ENCODE measurements at regions not wholly inside any gene's neighbourhood (a gene's known extent, or its start where the extent isn't known, plus 50 kb on each side); places are given as distances from the start of the nearest gene placed in this dataset.

GRCh38 chr12:84464616-84465015 lies 448.0 kb downstream of the SLC6A15 start:
- Histone ChIP-seq H3K18ac (ENCODE audit: low read depth, low read length) (no peak overlapping the region), H3K27ac (ENCODE audit: insufficient read depth, low read length) (no peak overlapping the region), H3K9ac (ENCODE audit: low read depth, low read length) (no peak overlapping the region), H3K36me3 (ENCODE audit: control insufficient read depth, insufficient read depth, low read length) (no peaks in the 10 kb centered on the region), H3K4me2 (ENCODE audit: low read depth, low read length) (no peak overlapping the region), H3K27me3 (ENCODE audit: control insufficient read depth, insufficient read depth, low read length) (no peaks in the 10 kb centered on the region), H3K23ac (ENCODE audit: low read depth, low read length) (no peak overlapping the region), H4K91ac (ENCODE audit: insufficient read depth, low read depth, low read length) (no peak overlapping the region), H3K14ac (replicated peaks; ENCODE audit: low read depth, low read length) (no peak overlapping the region), H4K20me1 (ENCODE audit: insufficient read depth, low read length) (no peaks in the 10 kb centered on the region), H3K4me3 (ENCODE audit: insufficient read depth, low read depth, low read length) (no peak overlapping the region), H3K9me3 (ENCODE audit: control insufficient read depth, insufficient read depth, low read length) (no peaks in the 10 kb centered on the region), H2AK5ac (ENCODE audit: low read depth, low read length) (no peak overlapping the region), H2BK15ac (ENCODE audit: low read depth, low read length) (no peak overlapping the region), H3K4me1 (ENCODE audit: control insufficient read depth, insufficient read depth, low read length) (no peaks in the 10 kb centered on the region), H2BK5ac (ENCODE audit: low read depth, low read length, poor library complexity, severe bottlenecking) (no peak overlapping the region), H2BK120ac (ENCODE audit: low read depth, low read length) (no peak overlapping the region), H2AFZ (replicated peaks; ENCODE audit: low read length, poor library complexity) (no peak overlapping the region), H2BK20ac (ENCODE audit: low read depth, low read length) (no peak overlapping the region), H3K4ac (ENCODE audit: low read depth, low read length) (no peak overlapping the region), H3K79me1 (ENCODE audit: low read depth in 1 of 2, low read length in 2 of 2) (no peaks in the 10 kb centered on the region), H4K8ac (ENCODE audit: low read depth in 2 of 2, low read length in 2 of 2) (no peak overlapping the region), H4K5ac (ENCODE audit: low read depth, low read length) (no peak overlapping the region), H2AK9ac (replicated peaks; ENCODE audit: low read depth, low read length, poor library complexity) (no peak overlapping the region), H3K56ac (ENCODE audit: extremely low read depth, insufficient read depth, low read length) (no peak overlapping the region), H3K9me1 (ENCODE audit: insufficient read depth, low read length) (no peaks in the 10 kb centered on the region)
- ATAC-seq (ENCODE audit: low read depth): no peak
- ChIA-PET POLR2A (ENCODE audit: unreplicated experiment) (no interaction called here), CTCF (no interaction called here)
- in situ Hi-C loops (cut with MboI; ENCODE audit: low sequenced_read_pairs): no loop called here
- dilution Hi-C loops (cut with HindIII; ENCODE audit: low sequenced_read_pairs, unreplicated experiment): no loop called here
- TF ChIP-seq RCOR1 (IDR thresholded peaks at IDR 0.05; ENCODE audit: insufficient replicate concordance, low read length) (no peak), BHLHE40 (IDR thresholded peaks at IDR 0.05; ENCODE audit: low read depth, low read length) (no peak), RFX5 (IDR thresholded peaks at IDR 0.05; ENCODE audit: low read depth, low read length) (no peak), CTCF (conservative IDR thresholded peaks at IDR 0.05; ENCODE audit: low read depth, low read length) (no peak), NFE2L2 (IDR thresholded peaks at IDR 0.05; ENCODE audit: low read depth, low read length) (no peak), FOS (IDR thresholded peaks at IDR 0.05; ENCODE audit: low read depth, low read length) (no peak), RAD21 (IDR thresholded peaks at IDR 0.05; ENCODE audit: low read length) (no peak), CEBPB (IDR thresholded peaks at IDR 0.05; ENCODE audit: low read depth, low read length) (no peak), MAZ (IDR thresholded peaks at IDR 0.05; ENCODE audit: borderline replicate concordance, low read depth, low read length) (no peak), MXI1 (IDR thresholded peaks at IDR 0.05; ENCODE audit: borderline replicate concordance, low read depth, low read length) (no peak), ELK1 (IDR thresholded peaks at IDR 0.05; ENCODE audit: borderline replicate concordance, low read depth, low read length) (no peak), SMC3 (IDR thresholded peaks at IDR 0.05; ENCODE audit: low read depth, low read length) (no peak), CHD1 (IDR thresholded peaks at IDR 0.05; ENCODE audit: low read depth, low read length) (no peak)
- intact Hi-C loops (cut with micrococcal nuclease): no loop called here
- no peak for DNase-seq
- WGBS, 2 experiments (ENCODE audit: extremely low coverage in 2 of 2, insufficient read length in 1 of 2): no CpG with 5 or more reads among the region's 5 CpGs
- BruUV-seq (replicated peaks): no TSS peak

All from IMR-90 (cell line).